IMR-90 (cell line): ENCODE measurements at regions not wholly inside any gene's neighbourhood (a gene's known extent, or its start where the extent isn't known, plus 50 kb on each side); places are given as distances from the start of the nearest gene placed in this dataset.
"Not testable (repeated sequence)": the region's sequence is repeated elsewhere in the genome, so short reads cannot be mapped to it uniquely, and the experiment has no call there.

ENCODE experiments used
- ATAC-seq: fragments of 200-7000 bp; cut with Tn5 transposase; 2 replicates; pipeline ENCODE4 v1.9.1; 2020; ENCODE audit warnings: low read depth, mild to moderate bottlenecking, moderate library complexity
- BruUV-seq: library from RNA; stranded (reverse); fragments of 400-500 nt; replicated peaks from 2 replicates; lab custom pipeline; 2021; lab: Mats Ljungman, UMichigan
- CTCF ChIA-PET: fragments of 300-600 bp; formaldehyde crosslinking; extraction: SDS; loops from one replicate; lab custom pipeline; 2021; ENCODE audit warnings: antibody characterized with exemption; lab: Yijun Ruan, JAX
- POLR2A ChIA-PET: fragments of 300-600 bp; sonication (Branson Sonifier 250); formaldehyde crosslinking; loops from one replicate; lab custom pipeline; 2022; ENCODE audit warnings: antibody characterized with exemption; ENCODE audit not compliant: unreplicated experiment; lab: Charles Lee
- DNase-seq: peaks from one replicate; pipeline ENCODE4 v3.0.0; 2013
- H2AFZ ChIP-seq: replicated peaks from 2 replicates; pipeline ENCODE3; 2013; ENCODE audit warnings: low read length, mild to moderate bottlenecking; ENCODE audit not compliant: poor library complexity
- H2AK5ac ChIP-seq: 2 replicates; pipeline ENCODE4 v1.6.1; 2013; ENCODE audit warnings: low read depth, low read length, inconsistent platforms
- H2AK9ac ChIP-seq: replicated peaks from 2 replicates; pipeline ENCODE3; 2013; ENCODE audit warnings: mild to moderate bottlenecking, low read depth, low read length, moderate library complexity; ENCODE audit not compliant: poor library complexity
- H2BK120ac ChIP-seq: 2 replicates; pipeline ENCODE4 v1.6.1; 2013; ENCODE audit warnings: low read depth, low read length, inconsistent platforms
- H2BK15ac ChIP-seq: 3 replicates; pipeline ENCODE4 v1.6.1; 2013; ENCODE audit warnings: low read depth, low read length, inconsistent platforms
- H2BK20ac ChIP-seq: 2 replicates; pipeline ENCODE4 v1.6.1; 2013; ENCODE audit warnings: low read depth, mild to moderate bottlenecking, inconsistent platforms, low read length, moderate library complexity
- H2BK5ac ChIP-seq: 2 replicates; pipeline ENCODE4 v1.6.1; 2013; ENCODE audit warnings: mild to moderate bottlenecking, low read depth, low read length, inconsistent platforms; ENCODE audit not compliant: poor library complexity, severe bottlenecking
- H3K14ac ChIP-seq: replicated peaks from 2 replicates; pipeline ENCODE4 v1.6.1; 2013; ENCODE audit warnings: low read depth, low read length, inconsistent platforms
- H3K18ac ChIP-seq: 2 replicates; pipeline ENCODE4 v1.6.1; 2013; ENCODE audit warnings: low read depth, low read length, control low read depth
- H3K23ac ChIP-seq: 2 replicates; pipeline ENCODE4 v1.6.1; 2013; ENCODE audit warnings: low read depth, low read length, inconsistent platforms
- H3K27ac ChIP-seq: 2 replicates; pipeline ENCODE4 v1.5.1; 2013; ENCODE audit warnings: mild to moderate bottlenecking, control low read depth, low read length; ENCODE audit not compliant: insufficient read depth
- H3K27me3 ChIP-seq: 2 replicates; pipeline ENCODE4 v1.6.1; 2013; ENCODE audit warnings: low read length; ENCODE audit not compliant: control insufficient read depth, insufficient read depth
- H3K36me3 ChIP-seq: 2 replicates; pipeline ENCODE4 v1.6.1; 2013; ENCODE audit warnings: low read length, mixed read lengths; ENCODE audit not compliant: control insufficient read depth, insufficient read depth
- H3K4ac ChIP-seq: 2 replicates; pipeline ENCODE4 v1.6.1; 2013; ENCODE audit warnings: low read depth, low read length, inconsistent platforms
- H3K4me1 ChIP-seq: 2 replicates; pipeline ENCODE4 v1.6.1; 2013; ENCODE audit warnings: low read length, mixed read lengths; ENCODE audit not compliant: control insufficient read depth, insufficient read depth
- H3K4me2 ChIP-seq: 2 replicates; pipeline ENCODE4 v1.6.1; 2013; ENCODE audit warnings: low read depth, mild to moderate bottlenecking, control low read depth, low read length, moderate library complexity
- H3K4me3 ChIP-seq: 2 replicates; pipeline ENCODE4 v1.5.1; 2013; ENCODE audit warnings: low read depth, mild to moderate bottlenecking, control low read depth, low read length, moderate library complexity; ENCODE audit not compliant: insufficient read depth
- H3K56ac ChIP-seq: 2 replicates; pipeline ENCODE4 v1.6.1; 2013; ENCODE audit warnings: low read length, inconsistent platforms; ENCODE audit not compliant: insufficient read depth; ENCODE audit errors: extremely low read depth
- H3K79me1 ChIP-seq, 2 experiments: 2 replicates each; pipeline ENCODE4 v1.6.1; 2013; ENCODE audit warnings: low read length in 2 of 2, inconsistent platforms in 1 of 2, low read depth in 1 of 2
- H3K9ac ChIP-seq: 2 replicates; pipeline ENCODE4 v1.6.1; 2013; ENCODE audit warnings: low read depth, low read length, control low read depth
- H3K9me1 ChIP-seq: 2 replicates; pipeline ENCODE4 v1.6.1; 2013; ENCODE audit warnings: low read length, inconsistent platforms; ENCODE audit not compliant: insufficient read depth
- H3K9me3 ChIP-seq: 2 replicates; pipeline ENCODE4 v1.6.1; 2013; ENCODE audit warnings: low read length; ENCODE audit not compliant: control insufficient read depth, insufficient read depth
- H4K20me1 ChIP-seq: 2 replicates; pipeline ENCODE4 v1.6.1; 2013; ENCODE audit warnings: low read length, inconsistent platforms; ENCODE audit not compliant: insufficient read depth
- H4K5ac ChIP-seq: 2 replicates; pipeline ENCODE4 v1.6.1; 2013; ENCODE audit warnings: mild to moderate bottlenecking, low read depth, low read length, control low read depth
- H4K8ac ChIP-seq, 2 experiments: 2 replicates each; pipeline ENCODE4 v1.6.1; 2013; ENCODE audit warnings: low read depth in 2 of 2, low read length in 2 of 2, control low read depth in 1 of 2, inconsistent platforms in 1 of 2
- H4K91ac ChIP-seq: 2 replicates; pipeline ENCODE4 v1.6.1; 2013; ENCODE audit warnings: low read depth, low read length, inconsistent platforms; ENCODE audit not compliant: insufficient read depth
- WGBS, 2 experiments: methylation state at CpG; one replicate each; pipeline versions ENCODE4 v1.1.5 to v1.1.7; 2013; ENCODE audit warnings: missing lambda C conversion rate in 2 of 2; ENCODE audit not compliant: insufficient read length in 1 of 2; ENCODE audit errors: extremely low coverage in 2 of 2; 5-methylcytosine and 5-hydroxymethylcytosine counted together
- dilution Hi-C: fragments of 300-500 bp; cut with HindIII; formaldehyde crosslinking; loops from one replicate; pipeline ENCODE4 v1.14.3; 2018; ENCODE audit warnings: low sequenced_read_pairs; ENCODE audit not compliant: unreplicated experiment
- in situ Hi-C: fragments of 300-500 bp; cut with MboI; formaldehyde crosslinking; loops from 3 replicates; pipeline ENCODE4 v1.14.3; 2019; ENCODE audit warnings: low sequenced_read_pairs, inconsistent platforms, mixed read lengths
- intact Hi-C: fragments of 100-400 bp; cut with micrococcal nuclease; formaldehyde crosslinking; loops from 2 replicates; pipeline ENCODE4 v1.10.0; 2022

- intact Hi-C loops, H3K27me3 ChIP-seq, BruUV-seq, H3K18ac ChIP-seq, ATAC-seq, H3K9me1 ChIP-seq, CTCF ChIA-PET, H3K4me2 ChIP-seq, H3K4me1 ChIP-seq, DNase-seq, H2BK15ac ChIP-seq, dilution Hi-C loops, H2BK5ac ChIP-seq, POLR2A ChIA-PET, H3K9ac ChIP-seq, H2AFZ ChIP-seq, H2BK20ac ChIP-seq, H4K8ac ChIP-seq, H3K36me3 ChIP-seq, H3K79me1 ChIP-seq, H4K5ac ChIP-seq, H3K14ac ChIP-seq, H2BK120ac ChIP-seq, H3K56ac ChIP-seq, H4K91ac ChIP-seq, H2AK9ac ChIP-seq, H4K20me1 ChIP-seq, H2AK5ac ChIP-seq, H3K4me3 ChIP-seq, H3K27ac ChIP-seq, H3K23ac ChIP-seq, in situ Hi-C loops, H3K4ac ChIP-seq: not testable (repeated sequence)
- WGBS, 2 experiments = 70% methylated on average over 6 of the region's 6 CpGs; no CpG with 5 or more reads in 1 of the 2 experiments
- peaks cover 44% of the 10 kb centered on the region for H3K9me3 ChIP-seq
These were observed 306.2 kb downstream of the NDUFA10 start for GRCh38 chr2:239718991-239719390.
